GM23248 (cell line): ENCODE measurements at regions not wholly inside any gene's neighbourhood (a gene's known extent, or its start where the extent isn't known, plus 50 kb on each side); places are given as distances from the start of the nearest gene placed in this dataset.

Experiments used
- EZH2 ChIP-seq: fragments of 200-600 bp; sonication (generic); IDR thresholded peaks from 2 replicates; pipeline ENCODE4 v1.6.1; 2018; ENCODE audit warnings: antibody characterized with exemption, mild to moderate bottlenecking; ENCODE audit not compliant: insufficient read depth, poor library complexity, severe bottlenecking
- EZH2phosphoT487 ChIP-seq: fragments of 200-600 bp; sonication (generic); IDR thresholded peaks from 2 replicates; pipeline ENCODE4 v1.6.1; 2018; ENCODE audit warnings: antibody characterized with exemption, moderate library complexity, mild to moderate bottlenecking, low read depth; ENCODE audit not compliant: insufficient read depth

GRCh38 chr2:236982693-236983455 lies 102.8 kb upstream of the COPS8 start:
- TF ChIP-seq EZH2 (no peak), EZH2phosphoT487 (no peak)
